Mucosa of gallbladder (tissue), 1 donor: ENCODE measurements at regions not wholly inside any gene's neighbourhood (a gene's known extent, or its start where the extent isn't known, plus 50 kb on each side); places are given as distances from the start of the nearest gene placed in this dataset.
"Not testable (repeated sequence)": the region's sequence is repeated elsewhere in the genome, so short reads cannot be mapped to it uniquely, and the experiment has no call there.

ENCODE experiments used
- DNase-seq: peaks from one replicate; pipeline ENCODE4 v3.0.0-alpha.2; 2020; ENCODE audit warnings: low spot score
- donor health status: DM: no; HTN: no; CAD: no.

DNA sequence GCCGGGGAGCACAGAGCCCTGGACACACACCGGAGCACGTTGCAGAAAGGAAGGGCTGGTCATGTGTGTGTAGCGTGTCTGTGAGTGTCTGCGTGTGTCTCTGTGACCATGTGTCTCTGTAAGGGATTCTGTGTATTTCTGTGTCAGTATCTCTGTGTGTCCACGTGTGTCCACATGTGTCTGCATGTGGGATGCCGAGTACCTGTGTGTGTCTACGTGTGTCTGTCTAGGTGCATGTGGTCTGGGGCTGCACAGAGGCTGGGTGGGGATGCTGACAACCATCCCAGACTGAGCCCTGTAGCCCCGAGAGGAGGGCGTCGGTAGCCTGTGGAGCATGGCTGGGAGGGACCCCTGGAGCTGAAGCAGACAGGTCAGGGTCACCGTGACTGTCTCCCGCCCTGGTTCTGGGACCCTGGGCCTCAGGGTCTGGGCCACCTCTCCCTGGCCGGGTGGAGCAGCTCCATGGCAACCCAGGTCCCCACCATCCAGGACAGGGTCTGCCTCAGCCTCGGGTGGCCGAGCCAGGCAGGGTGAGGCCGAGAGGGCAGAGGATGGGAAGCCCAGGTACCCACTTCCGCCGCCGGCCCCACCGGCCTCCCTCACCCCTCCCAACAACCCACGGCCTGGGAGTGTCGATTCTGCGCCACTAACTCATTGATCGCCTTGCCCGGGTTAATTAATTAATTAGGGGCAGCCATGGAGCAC, 122.7 kb downstream of the FAM53A start:
- DNase-seq = no peak

DNA sequence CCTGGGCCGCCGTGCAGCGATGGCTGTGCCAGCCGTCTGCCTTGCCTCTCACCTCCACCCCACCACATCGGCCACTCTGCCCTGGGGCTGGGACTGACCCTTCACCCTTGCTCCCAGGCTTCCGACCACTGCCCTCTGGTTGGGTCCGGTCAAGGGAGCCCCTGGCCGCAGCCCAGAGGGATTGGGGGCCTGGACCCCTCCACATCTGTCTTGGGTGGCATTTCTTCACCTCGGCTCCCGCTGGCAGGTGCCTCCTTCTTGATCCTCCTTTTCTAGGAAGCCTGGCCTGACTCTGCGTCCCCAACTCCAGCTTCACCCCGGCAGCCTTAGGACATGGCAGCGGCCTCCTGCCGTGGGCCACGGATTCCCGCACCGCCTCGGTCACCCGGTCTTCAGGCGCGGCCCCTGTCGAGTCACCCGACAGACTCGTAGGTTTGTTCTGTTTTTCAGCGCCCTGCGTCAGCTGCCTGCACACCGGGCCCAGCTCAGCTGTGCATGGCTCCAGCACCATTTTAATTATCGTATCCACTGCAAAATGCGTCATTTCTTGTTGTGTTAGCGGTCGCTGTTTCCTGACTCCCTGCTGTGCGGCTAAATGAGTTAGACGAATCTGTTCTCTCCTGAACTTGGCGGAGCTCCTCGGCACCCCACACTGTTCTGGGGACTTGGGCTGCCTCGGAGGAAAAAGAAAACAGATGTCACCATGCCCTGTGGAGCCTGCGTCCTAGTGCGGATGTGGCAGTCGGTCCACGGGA, 124.0 kb downstream of the FAM53A start:
- no peak for DNase-seq

DNA sequence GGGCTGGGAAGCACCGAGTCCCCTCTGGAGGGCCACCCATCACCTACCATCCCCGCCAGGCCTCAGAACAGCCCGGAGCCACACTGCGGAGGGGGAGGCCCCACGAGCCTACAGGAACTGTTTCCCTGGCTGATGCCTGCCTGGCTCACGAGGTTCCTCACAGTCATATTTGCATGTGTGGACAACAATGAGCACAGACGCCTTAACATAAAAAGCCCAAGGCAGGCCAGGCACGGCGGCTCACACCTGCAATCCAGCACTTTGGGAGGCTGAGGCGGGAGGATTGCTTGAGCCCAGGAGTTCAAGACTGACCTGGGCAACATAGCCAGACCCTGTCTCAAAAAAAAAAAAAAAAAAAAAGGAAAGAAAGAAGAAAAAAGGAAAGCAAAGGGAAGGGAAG, 125.9 kb downstream of the FAM53A start:
- DNase-seq = no peak

DNA sequence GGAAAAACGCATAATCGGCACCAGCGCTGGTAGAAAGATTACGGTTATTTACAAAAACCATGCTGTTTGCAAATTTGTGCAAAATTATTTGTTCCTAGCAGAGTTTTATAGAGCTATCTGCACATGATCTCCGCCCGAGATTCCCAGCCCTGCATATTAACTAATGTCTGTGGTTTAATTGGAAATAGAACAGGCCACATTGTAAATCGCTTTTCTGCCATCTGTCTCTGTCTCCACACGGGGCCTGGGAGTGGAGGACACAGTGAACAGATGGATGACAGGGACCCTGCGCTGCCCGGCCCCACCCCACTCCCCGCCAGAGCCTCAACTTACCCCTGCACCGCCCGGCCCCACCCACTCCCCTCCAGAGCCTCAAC, 126.9 kb downstream of the FAM53A start:
- DNase-seq = no peak

DNA sequence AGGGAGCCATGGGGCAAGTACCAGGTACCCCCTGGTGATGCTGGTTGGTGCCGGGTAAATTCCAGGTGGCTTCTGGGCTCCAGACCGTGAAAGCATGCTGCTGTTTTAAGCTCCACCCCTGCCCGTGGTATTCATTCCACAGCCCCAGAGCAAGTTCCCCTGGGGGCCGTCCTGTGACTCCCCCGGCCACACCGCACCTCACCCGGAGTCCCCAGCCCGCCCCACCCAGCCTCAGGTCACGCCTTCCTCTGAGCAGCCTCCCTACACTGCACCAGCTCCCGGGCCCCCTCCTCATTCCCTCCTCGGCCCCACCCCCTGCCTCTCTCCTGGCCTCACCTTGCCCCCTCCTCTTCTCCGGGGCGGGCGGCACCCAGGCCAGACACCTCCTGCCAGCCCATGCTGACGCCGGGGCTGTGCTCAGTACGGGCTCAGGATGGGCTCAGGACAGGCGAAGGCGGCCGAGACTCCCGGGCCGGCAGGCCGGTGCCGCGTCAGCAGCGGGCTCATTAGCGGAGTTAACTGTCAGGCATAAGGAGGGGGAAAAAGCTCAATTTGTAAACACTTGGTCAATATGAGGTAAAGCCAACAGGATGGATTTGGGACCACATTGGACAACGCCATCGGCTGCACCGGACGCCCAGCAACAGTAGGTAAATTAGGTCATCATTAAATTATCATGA, 127.4 kb downstream of the FAM53A start:
- DNase-seq = no peak

DNA sequence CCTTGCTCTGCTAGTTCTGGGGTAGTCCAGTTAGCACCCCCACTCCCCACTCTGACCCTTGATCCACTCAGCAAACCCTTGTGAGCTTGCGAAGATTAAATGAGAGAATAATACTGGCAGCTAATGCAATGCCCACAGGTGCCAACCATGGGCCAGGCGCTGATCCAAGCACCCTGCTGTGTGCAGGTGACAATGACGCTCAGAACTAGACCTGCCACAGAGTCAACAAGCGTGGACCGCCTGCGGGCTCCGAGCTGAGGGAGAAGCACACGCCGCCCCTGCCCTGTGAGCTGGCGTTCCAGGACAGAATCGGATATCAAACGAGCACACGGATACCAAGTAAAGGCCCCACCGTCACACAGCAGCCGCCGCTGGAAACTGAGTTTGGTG, 129.2 kb downstream of the FAM53A start:
- no peak for DNase-seq

DNA sequence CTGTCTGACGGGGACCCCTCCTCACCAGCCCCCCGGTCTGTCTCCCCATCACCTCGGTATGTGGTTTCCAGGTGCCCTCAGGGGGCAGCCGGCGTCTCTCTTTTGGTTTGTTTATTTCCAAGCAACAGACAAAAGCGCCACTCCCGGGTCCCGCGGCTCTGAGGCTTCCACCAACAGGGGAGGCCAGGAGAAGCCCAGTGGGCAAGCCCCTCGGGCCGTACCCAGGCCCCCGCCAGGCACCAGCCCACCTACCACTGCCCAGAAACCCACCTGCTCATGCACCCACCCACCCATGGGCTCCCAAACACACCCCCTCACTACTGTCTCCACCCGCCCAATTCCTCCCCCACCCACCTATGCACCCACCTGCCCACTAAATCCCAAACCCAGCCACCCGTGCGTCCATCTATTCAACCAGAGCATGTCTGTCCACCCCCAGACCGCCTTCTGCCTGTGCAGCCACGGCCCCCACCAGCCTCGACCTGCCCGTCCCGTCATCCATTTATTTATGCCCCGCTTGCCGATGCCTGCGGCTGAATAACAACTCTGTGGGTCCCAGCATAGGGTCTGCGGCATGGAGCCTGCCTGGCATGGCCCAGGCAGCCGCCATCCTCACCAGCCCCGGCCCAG, 129.8 kb downstream of the FAM53A start:
- DNase-seq = no peak

DNA sequence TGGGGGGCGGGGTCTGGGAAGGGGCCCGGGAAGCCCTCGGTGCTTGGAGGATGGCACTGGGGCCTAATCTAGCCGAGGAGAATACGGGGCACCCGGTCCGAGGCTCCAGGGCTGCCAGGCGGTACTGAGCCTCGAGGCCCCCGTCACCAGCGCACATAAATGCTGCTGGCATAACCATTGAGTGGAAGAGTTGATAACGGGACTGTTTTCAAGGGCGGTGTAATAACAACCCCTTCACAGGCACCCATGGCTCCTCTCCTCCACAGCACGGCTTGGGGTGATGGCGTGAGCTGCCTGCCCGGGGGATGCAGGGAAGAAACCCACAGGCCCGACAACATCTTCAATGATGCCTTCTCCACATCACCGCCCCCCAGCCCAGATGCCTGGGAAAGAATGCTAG, 130.7 kb downstream of the FAM53A start:
- no peak for DNase-seq

DNA sequence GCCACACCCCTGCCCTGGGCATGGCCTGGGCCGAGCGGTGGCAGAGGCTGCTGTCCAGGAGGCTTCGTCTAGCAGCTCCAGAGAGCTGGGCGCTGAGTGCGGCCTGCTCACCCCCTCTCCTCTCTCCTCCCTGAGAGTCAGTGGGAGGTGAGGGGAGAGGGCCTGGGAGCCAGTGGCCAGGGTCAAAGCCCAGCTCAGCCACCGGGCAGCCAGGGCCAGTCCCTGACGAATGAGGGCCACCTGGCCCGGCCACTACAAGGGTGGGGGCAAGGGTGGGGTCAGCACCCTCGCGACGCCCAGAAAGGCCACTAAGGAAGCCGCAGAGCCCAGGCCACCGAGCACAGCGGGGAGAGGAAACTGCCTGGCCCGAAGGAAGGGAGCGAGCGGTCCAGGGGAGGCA, 131.7 kb downstream of the FAM53A start:
- no peak for DNase-seq

DNA sequence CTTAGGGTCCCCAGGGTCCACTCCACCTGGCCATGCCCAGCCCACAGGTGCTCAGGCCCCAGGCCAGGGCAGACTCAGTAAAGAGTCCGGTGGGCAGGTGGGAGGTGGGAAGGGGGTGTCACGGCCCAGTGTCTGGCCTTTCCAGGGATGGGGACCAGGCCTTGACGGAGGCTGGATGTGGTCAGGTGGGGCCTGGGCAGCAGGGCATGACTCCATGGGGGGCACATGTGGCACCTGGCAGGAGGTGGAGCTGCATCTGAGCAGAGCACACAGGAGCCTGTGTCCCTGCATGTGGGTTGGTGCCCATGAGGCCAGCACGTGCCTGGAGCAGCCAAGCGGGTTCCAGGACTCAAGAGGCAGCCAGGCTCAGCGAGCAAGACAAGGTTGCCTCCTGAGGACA, 132.9 kb downstream of the FAM53A start:
- no peak for DNase-seq

DNA sequence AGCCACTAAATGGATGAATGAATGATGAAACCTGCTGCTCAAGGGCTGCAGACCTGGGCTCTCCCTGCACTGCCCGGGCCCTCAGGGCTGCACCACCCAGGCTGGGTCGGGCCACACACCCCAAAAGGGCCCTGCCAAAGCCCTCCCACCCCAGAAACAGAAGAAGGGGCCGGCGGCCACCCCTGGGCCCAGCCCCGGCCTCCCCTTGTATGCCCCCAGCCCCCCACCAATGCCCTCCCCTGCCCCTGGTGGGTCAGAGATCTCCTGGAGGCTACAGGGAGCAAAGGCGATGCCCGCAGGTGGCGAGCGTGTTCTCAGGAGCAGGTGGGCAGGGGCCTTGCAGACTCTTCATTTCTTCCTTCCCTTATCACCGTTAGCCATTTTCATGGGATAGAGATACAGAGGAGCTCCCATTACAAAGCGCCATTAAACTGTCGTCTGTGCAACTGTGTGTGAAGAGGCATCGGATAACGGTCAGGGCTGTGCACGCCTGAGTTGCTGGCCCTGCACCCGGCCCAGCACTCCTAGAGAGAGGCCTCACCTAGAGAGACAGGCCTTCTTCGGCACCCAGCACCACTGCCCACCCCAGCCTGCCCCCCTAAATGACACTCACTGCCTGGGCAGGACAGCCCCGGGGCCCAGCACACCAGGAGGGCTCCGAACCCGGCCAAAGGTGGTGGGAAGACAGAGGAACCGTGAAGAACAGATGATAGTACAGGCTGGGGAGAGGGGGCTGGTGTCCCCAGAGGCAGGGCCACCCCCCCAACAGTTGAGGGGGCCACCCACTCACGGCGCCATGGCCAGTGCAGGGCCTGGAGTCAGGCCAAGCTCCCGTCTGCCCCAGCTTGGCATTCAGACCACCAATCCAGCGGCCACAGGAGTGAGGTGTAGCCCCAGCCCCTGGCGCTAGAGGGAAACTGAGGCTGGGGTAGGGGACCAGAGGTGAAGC, 133.7 kb downstream of the FAM53A start:
- DNase-seq = no peak

DNA sequence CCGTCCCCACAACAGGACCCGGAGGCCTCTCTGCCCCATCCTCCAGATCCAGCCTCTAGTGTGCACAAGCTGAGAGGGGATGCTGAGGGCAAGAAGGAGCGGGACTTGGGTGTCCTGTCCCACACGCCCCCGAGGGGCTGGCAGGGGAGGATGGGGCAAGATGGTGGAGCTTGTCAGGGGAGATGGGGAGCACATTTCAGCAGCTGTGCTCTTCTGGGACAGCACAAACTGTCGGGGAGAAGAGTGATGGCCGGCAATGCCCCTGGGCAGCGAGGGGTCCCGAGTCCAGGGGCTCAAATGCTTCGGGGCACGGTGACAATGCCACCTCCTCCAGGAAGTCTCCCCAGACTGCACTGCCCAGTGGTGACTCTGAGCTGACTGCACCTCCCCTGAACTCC, 134.5 kb downstream of the FAM53A start:
- no peak for DNase-seq

DNA sequence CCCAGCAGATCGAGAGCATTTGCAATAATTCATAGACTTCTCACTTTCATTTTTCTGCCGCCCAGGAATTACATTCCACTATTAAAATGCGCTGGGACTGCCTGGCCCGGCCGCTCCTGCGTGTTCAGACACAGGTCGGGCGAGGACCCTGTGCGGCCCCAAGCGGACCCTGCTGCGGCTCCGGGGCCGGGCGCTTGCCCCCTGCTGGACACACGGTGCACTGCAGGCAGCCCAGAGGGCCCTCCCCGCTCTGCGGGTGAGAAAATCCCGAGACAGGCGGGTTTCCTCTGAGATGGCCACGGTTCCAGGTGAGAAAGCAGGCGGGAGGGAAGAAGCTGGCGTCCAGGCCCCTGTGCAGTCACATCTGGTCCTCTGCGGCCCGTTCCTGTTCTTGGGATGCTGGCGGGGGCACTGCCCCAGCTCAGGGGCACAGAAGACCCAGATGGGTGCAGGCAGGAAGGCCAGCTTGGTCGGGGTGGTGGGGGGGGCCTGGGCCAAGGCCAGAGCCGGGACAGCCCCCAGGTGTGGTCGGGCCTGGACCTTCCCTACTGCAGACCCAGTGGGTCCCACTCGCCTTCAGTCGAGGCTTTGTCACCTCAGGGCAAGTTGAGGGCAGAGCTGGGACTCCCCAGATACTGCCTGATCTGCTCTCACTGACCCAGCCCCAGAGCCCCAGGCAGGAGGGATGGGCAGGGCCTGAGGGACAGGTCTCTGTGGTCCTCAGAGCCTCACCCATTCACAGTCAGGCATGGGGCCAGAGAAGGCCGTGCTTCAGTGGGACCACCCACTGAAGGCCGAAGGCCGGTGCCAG, 135.1 kb downstream of the FAM53A start:
- DNase-seq = peak; percentile 25

DNA sequence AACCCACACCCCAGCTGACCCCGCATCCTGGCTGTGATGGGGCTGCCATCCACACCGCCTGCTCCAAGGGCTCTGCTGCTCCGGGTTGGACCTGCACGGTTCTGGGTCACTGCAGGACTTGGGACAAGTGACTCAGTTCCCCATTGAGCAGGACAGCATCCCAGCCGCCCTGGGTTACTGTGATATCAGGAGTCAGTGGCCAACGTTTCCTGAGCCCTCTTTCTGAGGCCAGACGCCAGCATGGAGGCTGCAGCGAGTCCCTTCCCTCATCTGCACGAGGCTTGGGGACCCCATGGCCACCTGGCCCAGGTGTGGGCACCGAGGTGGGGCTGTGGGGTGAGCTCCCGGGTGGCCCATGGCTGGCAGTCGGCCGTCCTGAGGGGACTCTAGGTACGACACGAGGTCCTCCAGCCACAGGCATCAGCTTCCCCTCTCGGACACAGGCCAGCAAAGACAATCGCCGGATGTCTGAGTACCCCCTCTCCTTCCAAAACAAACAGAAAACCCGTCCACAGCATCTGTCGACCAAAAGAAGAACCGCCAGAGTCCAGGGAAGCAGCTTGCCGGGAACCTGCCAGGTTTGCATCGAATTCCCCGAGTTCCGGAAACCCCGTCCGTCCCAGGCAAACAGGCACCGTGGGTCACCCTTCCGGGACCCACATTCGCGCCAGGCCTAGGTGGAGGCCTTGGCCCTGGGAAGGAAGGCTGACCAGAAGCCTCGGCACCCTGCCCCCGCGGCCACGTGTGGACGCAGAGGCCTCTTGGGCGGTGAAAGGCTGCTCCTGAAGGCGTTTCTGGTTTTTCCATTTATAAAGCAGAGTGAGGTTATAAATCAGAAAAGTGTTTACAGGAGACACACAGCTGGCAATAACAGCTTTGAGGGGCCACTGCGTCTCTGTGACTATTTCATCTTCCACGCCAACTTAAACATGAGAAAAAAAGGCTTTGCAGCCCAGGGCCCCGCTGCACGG, 136.0 kb downstream of the FAM53A start:
- DNase-seq = no peak

DNA sequence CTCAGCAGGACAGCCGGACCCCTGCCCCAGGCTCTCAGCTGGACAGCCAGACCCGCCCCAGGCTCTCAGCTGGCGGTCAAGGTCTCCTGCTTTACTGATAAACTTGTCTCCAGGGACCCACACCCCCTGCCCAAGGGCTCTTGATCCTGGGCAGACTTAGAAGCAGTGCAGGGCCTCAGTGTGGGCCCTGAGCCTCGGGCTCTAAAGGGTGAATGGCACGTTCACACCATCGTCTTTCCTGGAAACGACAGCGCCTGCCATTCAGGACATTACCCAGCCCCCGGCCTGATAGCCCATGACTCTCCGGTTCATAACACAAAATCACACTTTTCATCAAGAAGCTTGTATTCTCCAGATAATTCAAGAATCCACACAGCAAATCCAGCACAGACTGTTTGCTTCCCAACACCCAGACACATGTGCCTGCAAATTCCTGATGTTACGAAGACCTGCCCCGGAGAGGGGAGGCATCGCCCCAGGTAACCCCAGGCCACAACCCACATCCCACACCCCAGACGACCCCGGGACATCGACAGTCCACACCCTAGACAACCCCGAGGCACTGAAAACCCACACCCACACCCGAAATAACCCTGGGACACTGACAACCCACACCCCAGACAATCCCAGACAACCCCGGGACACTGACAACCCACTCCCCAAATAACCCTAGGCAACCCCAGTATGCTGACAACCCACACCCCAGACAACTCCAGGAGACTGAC, 136.8 kb downstream of the FAM53A start:
- DNase-seq = no peak

DNA sequence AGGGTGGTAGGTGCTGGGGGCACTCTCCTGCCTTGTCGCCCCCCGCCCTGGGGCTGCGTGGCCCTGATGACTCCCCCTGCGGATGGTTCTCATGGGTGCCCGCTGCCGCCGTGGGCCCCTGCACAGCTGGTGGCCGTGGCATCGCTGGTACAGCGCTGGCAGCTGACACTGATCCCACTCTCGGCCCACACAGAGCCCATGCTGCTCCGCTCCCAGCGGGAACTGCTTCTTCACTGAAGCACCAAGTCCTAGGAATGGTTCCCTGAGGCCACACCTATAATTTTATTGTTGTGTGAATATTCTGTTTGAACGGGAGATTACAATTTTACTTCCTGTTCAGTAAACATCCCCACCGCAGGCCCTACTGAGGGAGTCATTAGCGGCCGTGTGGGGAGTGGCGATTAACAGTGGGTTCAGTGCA, 138.6 kb upstream of the NKX1-1 start:
- no peak for DNase-seq

DNA sequence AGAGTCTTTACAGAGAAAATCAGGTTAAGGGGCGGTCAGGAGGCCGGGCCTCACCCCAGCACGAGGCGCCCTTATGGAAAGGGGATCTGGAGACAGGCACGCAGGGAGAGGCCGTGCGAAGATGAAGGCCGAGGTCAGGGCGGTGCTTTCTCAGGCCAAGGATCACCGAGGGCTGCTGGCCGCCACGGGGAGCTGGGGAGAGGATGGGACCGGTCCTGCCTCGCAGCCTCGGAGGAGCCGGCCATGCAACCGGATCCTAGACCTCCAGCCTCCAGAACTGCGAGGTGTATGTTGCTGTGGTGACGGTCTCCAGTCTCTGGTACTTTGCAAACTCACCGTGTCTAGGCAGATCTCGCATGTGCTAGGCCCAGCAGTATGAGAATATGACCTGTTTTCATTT, 138.2 kb upstream of the NKX1-1 start:
- DNase-seq = not testable (repeated sequence)

DNA sequence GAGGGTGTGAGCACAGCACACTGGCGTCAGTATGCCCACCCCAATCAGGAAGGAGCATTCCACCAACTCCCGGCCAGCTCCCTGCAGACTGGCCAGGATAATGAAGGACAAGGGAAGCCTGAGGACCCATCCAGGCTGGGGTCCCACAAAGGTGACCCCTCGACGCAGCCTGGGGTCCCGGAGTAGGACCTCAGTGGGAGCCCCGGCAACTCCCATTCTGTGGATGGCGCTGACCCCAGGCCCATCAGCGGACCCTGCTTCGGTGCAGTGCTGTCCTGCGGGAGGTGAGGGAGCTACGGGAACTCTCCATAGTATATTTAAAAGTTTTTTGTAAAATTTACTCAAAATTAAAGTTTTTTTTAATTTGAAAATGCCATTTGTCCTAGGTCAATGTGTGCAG, 137.7 kb upstream of the NKX1-1 start:
- DNase-seq = no peak

DNA sequence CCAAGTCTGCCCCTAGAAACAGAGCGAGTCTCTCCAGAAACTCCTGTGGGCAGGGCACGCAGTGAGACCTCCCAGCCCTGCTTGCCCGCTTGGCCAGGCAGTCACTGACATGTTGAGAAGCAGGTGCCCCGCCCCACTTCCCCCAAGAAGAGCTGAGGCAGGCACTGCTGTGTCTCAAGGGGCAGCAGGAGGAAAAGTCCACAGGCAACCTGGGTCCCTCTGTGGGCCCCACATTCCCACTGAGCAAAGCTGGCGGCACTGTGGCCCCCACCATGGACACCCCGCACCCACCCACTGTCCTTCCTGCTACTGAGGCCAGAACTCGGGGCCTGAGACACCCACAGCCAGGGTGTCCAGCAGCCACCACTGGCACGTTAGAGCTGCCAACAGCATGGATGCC, 137.3 kb upstream of the NKX1-1 start:
- DNase-seq = no peak
